ENCODE measurements at regions not wholly inside any gene's neighbourhood (a gene's known extent, or its start where the extent isn't known, plus 50 kb on each side); places are given as distances from the start of the nearest gene placed in this dataset.

GRCh38 chr15:70197318-70197944 is 99.7 kb upstream of the TLE3 start:
- no peaks in the 10 kb centered on the region for H3K79me2 ChIP-seq (ENCODE audit: low read depth)
- no peak overlapping the region for H2AFZ ChIP-seq (replicated peaks)
- H3K4me3 Mint-ChIP-seq: peak overlapping the region; percentile 57
- H3K36me3 Mint-ChIP-seq: no peaks in the 10 kb centered on the region
- TF ChIP-seq EZH2phosphoT487 (IDR thresholded peaks at IDR 0.05): no peak
- TF ChIP-seq EZH2 (IDR thresholded peaks at IDR 0.05): no peak
- TF ChIP-seq, protein P1, sequence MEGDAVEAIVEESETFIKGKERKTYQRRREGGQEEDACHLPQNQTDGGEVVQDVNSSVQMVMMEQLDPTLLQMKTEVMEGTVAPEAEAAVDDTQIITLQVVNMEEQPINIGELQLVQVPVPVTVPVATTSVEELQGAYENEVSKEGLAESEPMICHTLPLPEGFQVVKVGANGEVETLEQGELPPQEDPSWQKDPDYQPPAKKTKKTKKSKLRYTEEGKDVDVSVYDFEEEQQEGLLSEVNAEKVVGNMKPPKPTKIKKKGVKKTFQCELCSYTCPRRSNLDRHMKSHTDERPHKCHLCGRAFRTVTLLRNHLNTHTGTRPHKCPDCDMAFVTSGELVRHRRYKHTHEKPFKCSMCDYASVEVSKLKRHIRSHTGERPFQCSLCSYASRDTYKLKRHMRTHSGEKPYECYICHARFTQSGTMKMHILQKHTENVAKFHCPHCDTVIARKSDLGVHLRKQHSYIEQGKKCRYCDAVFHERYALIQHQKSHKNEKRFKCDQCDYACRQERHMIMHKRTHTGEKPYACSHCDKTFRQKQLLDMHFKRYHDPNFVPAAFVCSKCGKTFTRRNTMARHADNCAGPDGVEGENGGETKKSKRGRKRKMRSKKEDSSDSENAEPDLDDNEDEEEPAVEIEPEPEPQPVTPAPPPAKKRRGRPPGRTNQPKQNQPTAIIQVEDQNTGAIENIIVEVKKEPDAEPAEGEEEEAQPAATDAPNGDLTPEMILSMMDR (IDR thresholded peaks at IDR 0.05): no peak
- no peak overlapping the region for H3K27ac ChIP-seq
- no peaks in the 10 kb centered on the region for H3K27me3 ChIP-seq
- no peaks in the 10 kb centered on the region for H4K20me1 ChIP-seq (ENCODE audit: low read depth)
- peak overlapping the region; percentile 89 for H3K27ac Mint-ChIP-seq
- H3K4me3 ChIP-seq: no peak overlapping the region
- H3K4me1 Mint-ChIP-seq: peaks cover 43% of the 10 kb centered on the region
- H3K9me3 ChIP-seq (ENCODE audit: low read depth): no peaks in the 10 kb centered on the region
- H3K36me3 ChIP-seq: no peaks in the 10 kb centered on the region
- H3F3A ChIP-seq (ENCODE audit: low read depth): peaks cover 8% of the 10 kb centered on the region
- H3K9me3 Mint-ChIP-seq: peaks cover 1% of the 10 kb centered on the region
- no peak for DNase-seq (ENCODE audit: low spot score)
- peaks cover 26% of the 10 kb centered on the region for H3K4me1 ChIP-seq
- H3K27me3 Mint-ChIP-seq (ENCODE audit: insufficient read depth, low read depth): peaks cover 9% of the 10 kb centered on the region
- H3K9ac ChIP-seq: no peak overlapping the region
- peak overlapping the region; percentile 62 for H3K4me2 ChIP-seq

GRCh38 chr15:70196372-70197316 is 98.9 kb upstream of the TLE3 start:
- H3K27me3 ChIP-seq: no peaks in the 10 kb centered on the region
- Mint-ChIP-seq H3K27ac (peak overlapping the region; percentile 89), H3K9me3 (peaks cover 8% of the 10 kb centered on the region), H3K27me3 (ENCODE audit: insufficient read depth, low read depth) (peaks cover 9% of the 10 kb centered on the region), H3K36me3 (no peaks in the 10 kb centered on the region), H3K4me3 (peak overlapping the region; percentile 57), H3K4me1 (peaks cover 43% of the 10 kb centered on the region)
- H3K4me3 ChIP-seq: no peak overlapping the region
- no peaks in the 10 kb centered on the region for H4K20me1 ChIP-seq (ENCODE audit: low read depth)
- no peaks in the 10 kb centered on the region for H3K79me2 ChIP-seq (ENCODE audit: low read depth)
- H2AFZ ChIP-seq (replicated peaks): no peak overlapping the region
- TF ChIP-seq EZH2 (IDR thresholded peaks at IDR 0.05): no peak
- no peak for TF ChIP-seq EZH2phosphoT487 (IDR thresholded peaks at IDR 0.05)
- TF ChIP-seq, protein P1 (IDR thresholded peaks at IDR 0.05): no peak
- DNase-seq (ENCODE audit: low spot score): peak; percentile 94
- peaks cover 8% of the 10 kb centered on the region for H3F3A ChIP-seq (ENCODE audit: low read depth)
- H3K9ac ChIP-seq: no peak overlapping the region
- no peaks in the 10 kb centered on the region for H3K36me3 ChIP-seq
- H3K4me2 ChIP-seq: peak overlapping the region; percentile 62
- H3K9me3 ChIP-seq (ENCODE audit: low read depth): no peaks in the 10 kb centered on the region
- H3K27ac ChIP-seq: peak overlapping the region; percentile 6
- peaks cover 26% of the 10 kb centered on the region for H3K4me1 ChIP-seq

- DNase-seq (ENCODE audit: low spot score): no peak
- Histone ChIP-seq H3K27ac (no peak overlapping the region), H3K4me2 (peak overlapping the region; percentile 62), H3K9ac (no peak overlapping the region), H3K36me3 (no peaks in the 10 kb centered on the region), H3K9me3 (ENCODE audit: low read depth) (no peaks in the 10 kb centered on the region), H3K27me3 (no peaks in the 10 kb centered on the region), H3F3A (ENCODE audit: low read depth) (peaks cover 8% of the 10 kb centered on the region), H2AFZ (replicated peaks) (no peak overlapping the region), H3K4me3 (no peak overlapping the region), H3K79me2 (ENCODE audit: low read depth) (no peaks in the 10 kb centered on the region), H4K20me1 (ENCODE audit: low read depth) (no peaks in the 10 kb centered on the region), H3K4me1 (peaks cover 26% of the 10 kb centered on the region)
- TF ChIP-seq, protein P1 (IDR thresholded peaks at IDR 0.05): no peak
- TF ChIP-seq EZH2 (IDR thresholded peaks at IDR 0.05): no peak
- TF ChIP-seq EZH2phosphoT487 (IDR thresholded peaks at IDR 0.05): no peak
- H3K27ac Mint-ChIP-seq: peak overlapping the region; percentile 51
- H3K36me3 Mint-ChIP-seq: no peaks in the 10 kb centered on the region
- H3K9me3 Mint-ChIP-seq: peaks cover 10% of the 10 kb centered on the region
- H3K4me3 Mint-ChIP-seq: peak overlapping the region; percentile 64
- peaks cover 10% of the 10 kb centered on the region for H3K27me3 Mint-ChIP-seq (ENCODE audit: insufficient read depth, low read depth)
- H3K4me1 Mint-ChIP-seq: peaks cover 40% of the 10 kb centered on the region
Measured at GRCh38 chr15:70195587-70196305, 98.0 kb upstream of the TLE3 start.
